Adipocyte (in vitro differentiated cells): ENCODE measurements at regions not wholly inside any gene's neighbourhood (a gene's known extent, or its start where the extent isn't known, plus 50 kb on each side); places are given as distances from the start of the nearest gene placed in this dataset.
A peak's percentile ranks its signal among the peaks of the same experiment; 100 is the strongest.

Source experiments
- DNase-seq: peaks from one replicate; pipeline ENCODE4 v3.0.0-alpha.2; 2015; ENCODE audit warnings: low read depth
- H3K27me3 ChIP-seq: replicated peaks from 2 replicates; pipeline ENCODE4 v1.7.0; 2013; ENCODE audit warnings: mild to moderate bottlenecking, low read length, moderate library complexity; ENCODE audit not compliant: control insufficient read depth, insufficient read depth
- H3K36me3 ChIP-seq: 2 replicates; pipeline ENCODE4 v1.7.0; 2013; ENCODE audit warnings: low read length, mild to moderate bottlenecking, moderate library complexity; ENCODE audit not compliant: control insufficient read depth, insufficient read depth, severe bottlenecking
- H3K4me1 ChIP-seq: 2 replicates; pipeline ENCODE4 v1.7.0; 2013; ENCODE audit warnings: mild to moderate bottlenecking, low read length, moderate library complexity; ENCODE audit not compliant: control insufficient read depth, insufficient read depth
- H3K4me3 ChIP-seq: 2 replicates; pipeline ENCODE4 v1.7.0; 2013; ENCODE audit warnings: mild to moderate bottlenecking, low read length, moderate library complexity
- H3K9ac ChIP-seq: 2 replicates; pipeline ENCODE4 v1.7.0; 2013; ENCODE audit warnings: mild to moderate bottlenecking, low read length, moderate library complexity
- H3K9me3 ChIP-seq: 2 replicates; pipeline ENCODE4 v1.7.0; 2013; ENCODE audit warnings: mild to moderate bottlenecking, low read length, moderate library complexity; ENCODE audit not compliant: control insufficient read depth

- DNase-seq, result no peak
- H3K9ac ChIP-seq, result no peak overlapping the region
Observed at GRCh38 chr3:148343416-148343815, 354.3 kb upstream of the AGTR1 start.

GRCh38 chr3:148344521-148344920 is 353.2 kb upstream of the AGTR1 start:
- peaks cover 6% of the 10 kb centered on the region for H3K4me1 ChIP-seq
- H3K4me3 ChIP-seq, result no peak overlapping the region
- no peaks in the 10 kb centered on the region for H3K36me3 ChIP-seq
- H3K9ac ChIP-seq, result no peak overlapping the region
- DNase-seq, result peak; percentile 36
- H3K27me3 ChIP-seq, result no peaks in the 10 kb centered on the region
- H3K9me3 ChIP-seq, result no peaks in the 10 kb centered on the region

More at GRCh38 chr3:148343416-148343815, 354.3 kb upstream of the AGTR1 start:
- Histone ChIP-seq H3K27me3 (no peaks in the 10 kb centered on the region), H3K4me3 (no peak overlapping the region), H3K36me3 (no peaks in the 10 kb centered on the region), H3K4me1 (peaks cover 6% of the 10 kb centered on the region), H3K9me3 (peaks cover 3% of the 10 kb centered on the region)

- Histone ChIP-seq H3K36me3 (no peaks in the 10 kb centered on the region), H3K4me3 (no peak overlapping the region), H3K27me3 (no peaks in the 10 kb centered on the region), H3K9ac (no peak overlapping the region), H3K4me1 (peaks cover 5% of the 10 kb centered on the region), H3K9me3 (peaks cover 4% of the 10 kb centered on the region)
- DNase-seq, result peak; percentile 74
Observed at GRCh38 chr3:148360051-148360450, 337.7 kb upstream of the AGTR1 start.

- Histone ChIP-seq H3K36me3 (no peaks in the 10 kb centered on the region), H3K4me1 (peaks cover 11% of the 10 kb centered on the region), H3K9ac (no peak overlapping the region), H3K9me3 (peaks cover 4% of the 10 kb centered on the region), H3K27me3 (no peaks in the 10 kb centered on the region), H3K4me3 (no peak overlapping the region)
- peak; percentile 66 for DNase-seq
Observed at GRCh38 chr3:148366743-148367410, 330.8 kb upstream of the AGTR1 start.

GRCh38 chr3:148367756-148368155 is 329.9 kb upstream of the AGTR1 start:
- Histone ChIP-seq H3K4me1 (peaks cover 11% of the 10 kb centered on the region), H3K9me3 (peaks cover 4% of the 10 kb centered on the region), H3K36me3 (no peaks in the 10 kb centered on the region), H3K9ac (no peak overlapping the region), H3K27me3 (no peaks in the 10 kb centered on the region), H3K4me3 (no peak overlapping the region)
- DNase-seq, result peak; percentile 34

GRCh38 chr3:148369381-148369780 is 328.3 kb upstream of the AGTR1 start:
- H3K27me3 ChIP-seq, result no peaks in the 10 kb centered on the region
- H3K4me3 ChIP-seq, result no peak overlapping the region
- H3K36me3 ChIP-seq, result no peaks in the 10 kb centered on the region
- DNase-seq, result peak; percentile 34
- no peak overlapping the region for H3K9ac ChIP-seq
- H3K4me1 ChIP-seq, result peaks cover 11% of the 10 kb centered on the region
- H3K9me3 ChIP-seq, result no peaks in the 10 kb centered on the region

GRCh38 chr3:148372206-148372875 is 325.4 kb upstream of the AGTR1 start:
- Histone ChIP-seq H3K4me3 (no peak overlapping the region), H3K27me3 (no peaks in the 10 kb centered on the region), H3K9me3 (no peaks in the 10 kb centered on the region), H3K9ac (no peak overlapping the region), H3K36me3 (no peaks in the 10 kb centered on the region), H3K4me1 (peaks cover 10% of the 10 kb centered on the region)
- DNase-seq, result no peak

- Histone ChIP-seq H3K4me1 (peaks cover 4% of the 10 kb centered on the region), H3K9me3 (no peaks in the 10 kb centered on the region), H3K36me3 (no peaks in the 10 kb centered on the region), H3K27me3 (no peaks in the 10 kb centered on the region), H3K9ac (no peak overlapping the region), H3K4me3 (no peak overlapping the region)
- no peak for DNase-seq
Observed at GRCh38 chr3:148373961-148374360, 323.7 kb upstream of the AGTR1 start.

GRCh38 chr3:148379763-148380382 is 317.8 kb upstream of the AGTR1 start:
- H3K27me3 ChIP-seq, result no peaks in the 10 kb centered on the region
- H3K4me1 ChIP-seq, result no peaks in the 10 kb centered on the region
- H3K36me3 ChIP-seq, result no peaks in the 10 kb centered on the region
- H3K9me3 ChIP-seq, result no peaks in the 10 kb centered on the region
- H3K9ac ChIP-seq, result no peak overlapping the region
- DNase-seq, result peak; percentile 84
- no peak overlapping the region for H3K4me3 ChIP-seq

GRCh38 chr3:148381051-148381450 is 316.7 kb upstream of the AGTR1 start:
- Histone ChIP-seq H3K27me3 (no peaks in the 10 kb centered on the region), H3K9me3 (no peaks in the 10 kb centered on the region), H3K4me3 (no peak overlapping the region), H3K36me3 (no peaks in the 10 kb centered on the region), H3K9ac (no peak overlapping the region), H3K4me1 (no peaks in the 10 kb centered on the region)
- DNase-seq, result no peak

- no peak overlapping the region for H3K9ac ChIP-seq
Observed at GRCh38 chr3:148389916-148390315, 307.8 kb upstream of the AGTR1 start.

More at GRCh38 chr3:148389916-148390315, 307.8 kb upstream of the AGTR1 start:
- Histone ChIP-seq H3K9me3 (peaks cover 3% of the 10 kb centered on the region), H3K36me3 (no peaks in the 10 kb centered on the region), H3K4me1 (peaks cover 5% of the 10 kb centered on the region), H3K4me3 (no peak overlapping the region), H3K27me3 (no peaks in the 10 kb centered on the region)
- DNase-seq, result peak; percentile 10
